Right hindlimb (tissue), 1 donor: ENCODE measurements at regions not wholly inside any gene's neighbourhood (a gene's known extent, or its start where the extent isn't known, plus 50 kb on each side); places are given as distances from the start of the nearest gene placed in this dataset.
A peak's percentile ranks its signal among the peaks of the same experiment; 100 is the strongest.
"Not testable (repeated sequence)": the region's sequence is repeated elsewhere in the genome, so short reads cannot be mapped to it uniquely, and the experiment has no call there.

Experiments used
- DNase-seq: peaks from one replicate; pipeline ENCODE4 v3.0.0-alpha.2; 2018

GRCh38 chr10:64134676-64135075 is 613.5 kb downstream of the REEP3 start:
- DNase-seq: no peak

GRCh38 chr10:64142395-64142794 is 621.2 kb downstream of the REEP3 start:
- no peak for DNase-seq

GRCh38 chr10:64148607-64149006 is 627.4 kb downstream of the REEP3 start:
- no peak for DNase-seq

GRCh38 chr10:64156166-64156565 is 635.0 kb downstream of the REEP3 start:
- no peak for DNase-seq

- no peak for DNase-seq
Measured at GRCh38 chr10:64158551-64158950, 637.4 kb downstream of the REEP3 start.

GRCh38 chr10:64159910-64160872 is 639.0 kb downstream of the REEP3 start:
- no peak for DNase-seq

- DNase-seq: no peak
Measured at GRCh38 chr10:64170791-64171190, 649.6 kb downstream of the REEP3 start.

GRCh38 chr10:64173826-64174225 is 652.6 kb downstream of the REEP3 start:
- DNase-seq: no peak

GRCh38 chr10:64174666-64175255 is 653.6 kb downstream of the REEP3 start:
- DNase-seq: no peak

GRCh38 chr10:64175271-64175962 is 654.2 kb downstream of the REEP3 start:
- no peak for DNase-seq

GRCh38 chr10:64182671-64183070 is 661.5 kb downstream of the REEP3 start:
- no peak for DNase-seq

GRCh38 chr10:64191286-64191685 is 670.1 kb downstream of the REEP3 start:
- DNase-seq: no peak

GRCh38 chr10:64196638-64197315 is 675.6 kb downstream of the REEP3 start:
- DNase-seq: no peak

GRCh38 chr10:64201936-64202335 is 680.7 kb downstream of the REEP3 start:
- DNase-seq: no peak

- DNase-seq: not testable (repeated sequence)
Measured at GRCh38 chr10:64204504-64204903, 683.3 kb downstream of the REEP3 start.

GRCh38 chr10:64206409-64206808 is 685.2 kb downstream of the REEP3 start:
- DNase-seq: no peak

GRCh38 chr10:64209561-64209960 is 688.4 kb downstream of the REEP3 start:
- peak; percentile 54 for DNase-seq

GRCh38 chr10:64210211-64210610 is 689.0 kb downstream of the REEP3 start:
- no peak for DNase-seq

GRCh38 chr10:64211466-64211865 is 690.3 kb downstream of the REEP3 start:
- DNase-seq: no peak

GRCh38 chr10:64215088-64215487 is 693.9 kb downstream of the REEP3 start:
- no peak for DNase-seq

- no peak for DNase-seq
Measured at GRCh38 chr10:64219271-64220025, 698.2 kb downstream of the REEP3 start.

- no peak for DNase-seq
Measured at GRCh38 chr10:64234489-64234888, 713.3 kb downstream of the REEP3 start.
